ENCODE measurements at regions not wholly inside any gene's neighbourhood (a gene's known extent, or its start where the extent isn't known, plus 50 kb on each side); places are given as distances from the start of the nearest gene placed in this dataset.

DNA sequence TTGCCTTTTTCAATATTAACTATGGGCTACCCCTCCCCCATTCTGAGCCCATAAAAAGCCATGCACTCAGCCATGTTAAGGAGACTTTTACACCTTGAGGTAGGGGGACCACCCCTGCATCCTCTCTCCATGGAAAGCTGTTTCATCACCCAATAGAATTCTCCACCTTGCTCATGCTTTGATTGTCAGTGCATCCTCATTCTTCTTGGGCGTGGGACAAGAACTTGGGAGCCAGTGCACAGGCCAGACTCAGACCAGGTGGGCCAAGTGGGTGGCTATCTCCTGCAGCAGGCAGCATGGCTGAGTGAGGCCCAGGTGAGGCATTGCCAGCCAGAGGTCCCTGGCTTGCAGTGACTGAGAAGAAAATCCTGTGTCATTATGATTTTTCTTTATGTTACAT lies 357.4 kb upstream of the CDIN1 start:
- CTCF ChIA-PET (ENCODE audit: low intra/inter-chr PET ratio, low total read pairs) = no interaction called here
- FAIRE-seq (no peak), DNase-seq (ENCODE audit: low spot score) (no peak), ATAC-seq (no peak)
- no peak overlapping the region for H3K4me2 ChIP-seq (ENCODE audit: low read depth, low read length)
- WGBS (ENCODE audit: low lambda C conversion rate) = 17% methylated on average over 1 of the region's 1 CpG
- no peak overlapping the region for H3K9ac ChIP-seq (ENCODE audit: insufficient read depth, low read depth, low read length)
- H2AFZ ChIP-seq (ENCODE audit: low read length) = no peak overlapping the region
- in situ Hi-C loops (cut with HindIII; ENCODE audit: extremely low pct_ligation_motif_present, low pct_unique_long_range_greater_than_20kb) = no loop called here
- H3K27ac ChIP-seq (ENCODE audit: extremely low read length, insufficient read depth, low read length) = no peak overlapping the region
- peaks cover 10% of the 10 kb centered on the region for H3K9me3 ChIP-seq (ENCODE audit: low read length)
- POLR2A ChIA-PET = no interaction called here
- H3K4me3 ChIP-seq (replicated peaks in 1 of 3; ENCODE audit: insufficient read depth in 1 of 3, low read depth in 2 of 3, low read length in 3 of 3) = no peak overlapping the region
- no peaks in the 10 kb centered on the region for H4K20me1 ChIP-seq (ENCODE audit: insufficient read depth, low read length)
- BruUV-seq (replicated peaks) = no TSS peak
- intact Hi-C loops (cut with micrococcal nuclease; ENCODE audit: unreplicated experiment) = no loop called here
- TF ChIP-seq ZNF607 (CRISPR knock-in tag; IDR thresholded peaks at IDR 0.05; ENCODE audit: borderline replicate concordance) (no peak), NR2F6 (IDR thresholded peaks at IDR 0.05) (no peak), NR2F6 (CRISPR knock-in tag; IDR thresholded peaks at IDR 0.05) (no peak), MLLT10 (CRISPR knock-in tag; IDR thresholded peaks at IDR 0.05) (no peak), MTF1 (CRISPR knock-in tag; IDR thresholded peaks at IDR 0.05) (no peak), MED8 (CRISPR knock-in tag; IDR thresholded peaks at IDR 0.05; ENCODE audit: insufficient replicate concordance) (no peak), FOXP1 (IDR thresholded peaks at IDR 0.05) (no peak), FOXP1 (CRISPR knock-in tag; IDR thresholded peaks at IDR 0.05) (no peak), DMAP1 (CRISPR knock-in tag; IDR thresholded peaks at IDR 0.05) (no peak), ZNF780A (CRISPR knock-in tag; IDR thresholded peaks at IDR 0.05) (no peak), SOX13 (IDR thresholded peaks at IDR 0.05) (no peak), SOX13 (CRISPR knock-in tag; conservative IDR thresholded peaks at IDR 0.05 in 1 of 2, IDR thresholded peaks at IDR 0.05 in 1 of 2) (no peak), REL (CRISPR knock-in tag; conservative IDR thresholded peaks at IDR 0.05) (no peak), ZNF605 (CRISPR knock-in tag; IDR thresholded peaks at IDR 0.05) (no peak), RFX1 (IDR thresholded peaks at IDR 0.05) (no peak), ZNF549 (CRISPR knock-in tag; IDR thresholded peaks at IDR 0.05) (no peak)
- TF ChIP-seq, protein P1, sequence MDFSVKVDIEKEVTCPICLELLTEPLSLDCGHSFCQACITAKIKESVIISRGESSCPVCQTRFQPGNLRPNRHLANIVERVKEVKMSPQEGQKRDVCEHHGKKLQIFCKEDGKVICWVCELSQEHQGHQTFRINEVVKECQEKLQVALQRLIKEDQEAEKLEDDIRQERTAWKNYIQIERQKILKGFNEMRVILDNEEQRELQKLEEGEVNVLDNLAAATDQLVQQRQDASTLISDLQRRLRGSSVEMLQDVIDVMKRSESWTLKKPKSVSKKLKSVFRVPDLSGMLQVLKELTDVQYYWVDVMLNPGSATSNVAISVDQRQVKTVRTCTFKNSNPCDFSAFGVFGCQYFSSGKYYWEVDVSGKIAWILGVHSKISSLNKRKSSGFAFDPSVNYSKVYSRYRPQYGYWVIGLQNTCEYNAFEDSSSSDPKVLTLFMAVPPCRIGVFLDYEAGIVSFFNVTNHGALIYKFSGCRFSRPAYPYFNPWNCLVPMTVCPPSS (IDR thresholded peaks at IDR 0.05) = no peak
- TF ChIP-seq, protein P2, sequence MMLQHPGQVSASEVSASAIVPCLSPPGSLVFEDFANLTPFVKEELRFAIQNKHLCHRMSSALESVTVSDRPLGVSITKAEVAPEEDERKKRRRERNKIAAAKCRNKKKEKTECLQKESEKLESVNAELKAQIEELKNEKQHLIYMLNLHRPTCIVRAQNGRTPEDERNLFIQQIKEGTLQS (CRISPR knock-in tag; IDR thresholded peaks at IDR 0.05) = no peak
- TF ChIP-seq, protein P3, sequence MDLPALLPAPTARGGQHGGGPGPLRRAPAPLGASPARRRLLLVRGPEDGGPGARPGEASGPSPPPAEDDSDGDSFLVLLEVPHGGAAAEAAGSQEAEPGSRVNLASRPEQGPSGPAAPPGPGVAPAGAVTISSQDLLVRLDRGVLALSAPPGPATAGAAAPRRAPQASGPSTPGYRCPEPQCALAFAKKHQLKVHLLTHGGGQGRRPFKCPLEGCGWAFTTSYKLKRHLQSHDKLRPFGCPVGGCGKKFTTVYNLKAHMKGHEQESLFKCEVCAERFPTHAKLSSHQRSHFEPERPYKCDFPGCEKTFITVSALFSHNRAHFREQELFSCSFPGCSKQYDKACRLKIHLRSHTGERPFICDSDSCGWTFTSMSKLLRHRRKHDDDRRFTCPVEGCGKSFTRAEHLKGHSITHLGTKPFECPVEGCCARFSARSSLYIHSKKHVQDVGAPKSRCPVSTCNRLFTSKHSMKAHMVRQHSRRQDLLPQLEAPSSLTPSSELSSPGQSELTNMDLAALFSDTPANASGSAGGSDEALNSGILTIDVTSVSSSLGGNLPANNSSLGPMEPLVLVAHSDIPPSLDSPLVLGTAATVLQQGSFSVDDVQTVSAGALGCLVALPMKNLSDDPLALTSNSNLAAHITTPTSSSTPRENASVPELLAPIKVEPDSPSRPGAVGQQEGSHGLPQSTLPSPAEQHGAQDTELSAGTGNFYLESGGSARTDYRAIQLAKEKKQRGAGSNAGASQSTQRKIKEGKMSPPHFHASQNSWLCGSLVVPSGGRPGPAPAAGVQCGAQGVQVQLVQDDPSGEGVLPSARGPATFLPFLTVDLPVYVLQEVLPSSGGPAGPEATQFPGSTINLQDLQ (CRISPR knock-in tag; IDR thresholded peaks at IDR 0.05) = no peak
- TF ChIP-seq, protein P4, sequence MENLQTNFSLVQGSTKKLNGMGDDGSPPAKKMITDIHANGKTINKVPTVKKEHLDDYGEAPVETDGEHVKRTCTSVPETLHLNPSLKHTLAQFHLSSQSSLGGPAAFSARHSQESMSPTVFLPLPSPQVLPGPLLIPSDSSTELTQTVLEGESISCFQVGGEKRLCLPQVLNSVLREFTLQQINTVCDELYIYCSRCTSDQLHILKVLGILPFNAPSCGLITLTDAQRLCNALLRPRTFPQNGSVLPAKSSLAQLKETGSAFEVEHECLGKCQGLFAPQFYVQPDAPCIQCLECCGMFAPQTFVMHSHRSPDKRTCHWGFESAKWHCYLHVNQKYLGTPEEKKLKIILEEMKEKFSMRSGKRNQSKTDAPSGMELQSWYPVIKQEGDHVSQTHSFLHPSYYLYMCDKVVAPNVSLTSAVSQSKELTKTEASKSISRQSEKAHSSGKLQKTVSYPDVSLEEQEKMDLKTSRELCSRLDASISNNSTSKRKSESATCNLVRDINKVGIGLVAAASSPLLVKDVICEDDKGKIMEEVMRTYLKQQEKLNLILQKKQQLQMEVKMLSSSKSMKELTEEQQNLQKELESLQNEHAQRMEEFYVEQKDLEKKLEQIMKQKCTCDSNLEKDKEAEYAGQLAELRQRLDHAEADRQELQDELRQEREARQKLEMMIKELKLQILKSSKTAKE (CRISPR knock-in tag; IDR thresholded peaks at IDR 0.05; ENCODE audit: borderline replicate concordance) = no peak
- no peaks in the 10 kb centered on the region for H3K79me2 ChIP-seq (ENCODE audit: insufficient read depth, low read length)
- H3K36me3 ChIP-seq (replicated peaks in 1 of 2; ENCODE audit: control insufficient read depth in 1 of 2, insufficient read depth in 2 of 2, low read length in 2 of 2) = no peaks in the 10 kb centered on the region
- H3K27me3 ChIP-seq (ENCODE audit: control insufficient read depth in 1 of 2, insufficient read depth in 2 of 2, low read length in 2 of 2) = no peaks in the 10 kb centered on the region
- H3K4me1 ChIP-seq (ENCODE audit: insufficient read depth, low read length) = no peaks in the 10 kb centered on the region

Measured in HepG2 (cell line).